Psoas muscle (tissue), 7 donors: ENCODE measurements at regions not wholly inside any gene's neighbourhood (a gene's known extent, or its start where the extent isn't known, plus 50 kb on each side); places are given as distances from the start of the nearest gene placed in this dataset.

ENCODE experiments used
- ATAC-seq, 4 donors: fragments of 200-7000 bp; cut with Tn5 transposase; one replicate each; pipeline ENCODE4 v1.9.1; 2020; ENCODE audit warnings: moderate library complexity in 3 of 4, mild to moderate bottlenecking in 2 of 4
- DNase-seq, 2 donors: peaks; one replicate each; pipeline ENCODE4 v3.0.0-alpha.2; 2020
- H3K27ac ChIP-seq: fragments of 200-600 bp; one replicate; pipeline ENCODE4 v1.8.0; 2022
- H3K27me3 ChIP-seq, 3 donors: fragments of 200-600 bp in 1 of 3; one replicate each; pipeline versions ENCODE4 v1.6.1 to v1.8.0; 2013 to 2022; ENCODE audit warnings: low read length in 2 of 3, mild to moderate bottlenecking in 2 of 3, moderate library complexity in 1 of 3; ENCODE audit not compliant: insufficient read depth in 3 of 3
- H3K36me3 ChIP-seq, 2 donors: fragments of 200-600 bp in 1 of 2; one replicate each; pipeline versions ENCODE4 v1.6.1 to v1.8.0; 2013 to 2022; ENCODE audit warnings: low read depth in 1 of 2, mild to moderate bottlenecking in 1 of 2, moderate library complexity in 1 of 2; ENCODE audit not compliant: insufficient read depth in 1 of 2
- H3K4me1 ChIP-seq: fragments of 200-600 bp; one replicate; pipeline ENCODE4 v1.8.0; 2022
- H3K4me3 ChIP-seq: fragments of 200-600 bp; one replicate; pipeline ENCODE4 v1.8.0; 2022; ENCODE audit warnings: mild to moderate bottlenecking
- H3K9me3 ChIP-seq: fragments of 200-600 bp; one replicate; pipeline ENCODE4 v1.8.0; 2022
- WGBS, 3 donors: extraction: QIAGEN DNeasy Blood & Tissue Kit; methylation state at CpG; one replicate each; pipeline versions ENCODE4 v1.1.6 to v1.1.7; 2013; 5-methylcytosine and 5-hydroxymethylcytosine counted together
- intact Hi-C, 2 donors: fragments of 100-400 bp; cut with DNase I; formaldehyde crosslinking; loops; one replicate each; pipeline versions ENCODE4 v1.11.0 to v1.14.2; 2022
- TF ChIP-seq, protein P1 (sequence below): fragments of 200-600 bp; IDR thresholded peaks from one replicate; pipeline ENCODE4 v1.8.0; 2022; ENCODE audit warnings: antibody characterized with exemption
- donor health status: healthy with polysubstance abuse.
- donor health status: DM: no; HTN: no; CAD: no; lungs with moderate emphysema.
- donor health status: Bipolar disorder and iron deficiency.
- donor health status: healthy.
- donor health status: DM: yes; HTN: yes; CAD: no.
- donor health status: DM: no; HTN: no; CAD: no.
- donor health status: DM: yes; HTN: yes; CAD: no.

DNA sequence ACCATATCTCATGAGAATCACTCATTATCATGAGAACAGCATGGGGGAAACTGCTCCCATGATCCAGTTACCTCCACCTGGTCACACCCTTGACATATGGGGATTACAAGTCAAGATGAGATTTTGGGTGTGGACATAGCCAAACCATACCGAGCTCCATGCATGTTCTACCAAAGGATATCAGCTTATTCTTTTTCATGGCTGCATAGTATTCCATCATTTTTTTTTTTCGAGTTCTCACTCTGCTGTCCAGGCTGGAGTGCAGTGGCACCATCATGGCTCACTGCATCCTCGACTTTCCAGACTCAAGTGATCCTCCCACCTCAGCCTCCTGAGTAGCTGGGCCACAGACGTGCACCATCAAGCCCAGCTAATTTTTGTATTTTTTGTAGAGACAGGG is 668.3 kb downstream of the GATA3 start:
- TF ChIP-seq, protein P1, sequence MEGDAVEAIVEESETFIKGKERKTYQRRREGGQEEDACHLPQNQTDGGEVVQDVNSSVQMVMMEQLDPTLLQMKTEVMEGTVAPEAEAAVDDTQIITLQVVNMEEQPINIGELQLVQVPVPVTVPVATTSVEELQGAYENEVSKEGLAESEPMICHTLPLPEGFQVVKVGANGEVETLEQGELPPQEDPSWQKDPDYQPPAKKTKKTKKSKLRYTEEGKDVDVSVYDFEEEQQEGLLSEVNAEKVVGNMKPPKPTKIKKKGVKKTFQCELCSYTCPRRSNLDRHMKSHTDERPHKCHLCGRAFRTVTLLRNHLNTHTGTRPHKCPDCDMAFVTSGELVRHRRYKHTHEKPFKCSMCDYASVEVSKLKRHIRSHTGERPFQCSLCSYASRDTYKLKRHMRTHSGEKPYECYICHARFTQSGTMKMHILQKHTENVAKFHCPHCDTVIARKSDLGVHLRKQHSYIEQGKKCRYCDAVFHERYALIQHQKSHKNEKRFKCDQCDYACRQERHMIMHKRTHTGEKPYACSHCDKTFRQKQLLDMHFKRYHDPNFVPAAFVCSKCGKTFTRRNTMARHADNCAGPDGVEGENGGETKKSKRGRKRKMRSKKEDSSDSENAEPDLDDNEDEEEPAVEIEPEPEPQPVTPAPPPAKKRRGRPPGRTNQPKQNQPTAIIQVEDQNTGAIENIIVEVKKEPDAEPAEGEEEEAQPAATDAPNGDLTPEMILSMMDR = no peak
- ATAC-seq (no peak), DNase-seq (no peak)
- H3K4me1 ChIP-seq = no peaks in the 10 kb centered on the region
- WGBS, 3 donors = 72 to 83% (median 77%) methylated on average over 4 of the region's 4 CpGs
- H3K27ac ChIP-seq = no peak overlapping the region
- H3K4me3 ChIP-seq = no peak overlapping the region
- no peaks in the 10 kb centered on the region for H3K36me3 ChIP-seq
- H3K27me3 ChIP-seq = peaks cover 0 to 2% (median 0%) of the 10 kb centered on the region in 3 donors
- H3K9me3 ChIP-seq = peaks cover 9% of the 10 kb centered on the region
- intact Hi-C loops = no loop called here

DNA sequence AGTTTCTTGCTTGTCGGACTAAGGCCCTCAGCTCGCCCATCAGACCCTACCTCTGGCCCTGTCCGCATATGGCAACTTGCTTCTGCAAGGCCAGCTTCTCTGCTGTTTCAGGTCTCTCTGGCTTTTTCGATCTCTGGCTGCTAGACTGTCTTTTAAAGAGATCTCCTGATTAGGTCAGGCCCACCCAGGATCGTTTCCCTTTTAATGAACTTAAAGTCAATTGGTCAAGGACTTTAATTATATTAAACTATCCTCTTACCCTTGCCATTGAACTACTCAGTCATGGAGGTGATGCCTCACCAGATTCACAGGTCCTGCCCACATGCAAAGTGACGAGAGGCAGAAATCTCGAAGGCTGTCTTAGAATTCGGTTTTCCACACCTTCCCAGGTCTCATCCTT is 670.9 kb downstream of the GATA3 start:
- TF ChIP-seq, protein P1 = no peak
- ATAC-seq (no peak), DNase-seq (no peak)
- peaks cover 0 to 2% (median 0%) of the 10 kb centered on the region in 3 donors for H3K27me3 ChIP-seq
- 82 to 87% (median 84%) methylated on average over 8 of the region's 8 CpGs for WGBS, 3 donors
- no peaks in the 10 kb centered on the region for H3K4me1 ChIP-seq
- H3K4me3 ChIP-seq = no peak overlapping the region
- H3K27ac ChIP-seq = no peak overlapping the region
- intact Hi-C loops = no loop called here
- H3K36me3 ChIP-seq = no peaks in the 10 kb centered on the region
- H3K9me3 ChIP-seq = no peaks in the 10 kb centered on the region

DNA sequence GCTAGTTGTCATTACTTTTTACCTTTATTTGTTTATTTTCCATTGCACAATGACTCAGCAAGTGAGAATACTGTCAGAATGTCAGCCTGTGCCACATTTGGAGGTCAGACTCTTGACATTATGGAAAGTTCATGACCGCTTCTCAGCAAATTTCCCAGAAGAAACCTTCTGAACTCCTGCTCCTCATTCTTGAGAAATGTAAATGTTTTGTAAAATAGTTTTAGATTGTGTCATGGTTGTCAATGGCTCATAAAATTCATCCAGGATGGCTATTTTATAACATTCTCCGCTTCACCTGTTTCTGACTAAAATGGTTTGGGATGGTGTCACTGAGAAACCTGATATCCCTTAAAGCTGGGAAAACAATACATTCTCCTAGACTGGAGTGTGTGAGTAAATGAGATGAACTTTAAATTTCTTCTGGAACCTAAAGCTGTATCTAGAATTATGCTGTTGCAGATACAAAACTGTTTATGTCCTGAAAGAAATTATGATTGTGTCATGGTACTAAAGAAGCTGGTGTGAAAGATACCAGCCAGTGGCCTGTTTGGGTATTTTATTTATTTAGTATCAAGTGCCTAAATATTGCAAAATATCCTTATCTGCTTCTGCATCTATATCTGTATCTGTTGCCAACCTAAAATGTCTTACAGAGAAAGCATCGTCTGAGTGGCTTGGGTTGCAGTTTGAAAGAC is 671.7 kb downstream of the GATA3 start:
- ATAC-seq (no peak), DNase-seq (no peak)
- no peaks in the 10 kb centered on the region for H3K36me3 ChIP-seq
- no peak overlapping the region for H3K27ac ChIP-seq
- TF ChIP-seq, protein P1 = no peak
- H3K9me3 ChIP-seq = no peaks in the 10 kb centered on the region
- no peak overlapping the region for H3K4me3 ChIP-seq
- H3K27me3 ChIP-seq = peaks cover 0 to 2% (median 0%) of the 10 kb centered on the region in 3 donors
- intact Hi-C loops = no loop called here
- WGBS, 3 donors = 44 to 56% (median 55%) methylated on average over 3 of the region's 3 CpGs
- no peaks in the 10 kb centered on the region for H3K4me1 ChIP-seq

DNA sequence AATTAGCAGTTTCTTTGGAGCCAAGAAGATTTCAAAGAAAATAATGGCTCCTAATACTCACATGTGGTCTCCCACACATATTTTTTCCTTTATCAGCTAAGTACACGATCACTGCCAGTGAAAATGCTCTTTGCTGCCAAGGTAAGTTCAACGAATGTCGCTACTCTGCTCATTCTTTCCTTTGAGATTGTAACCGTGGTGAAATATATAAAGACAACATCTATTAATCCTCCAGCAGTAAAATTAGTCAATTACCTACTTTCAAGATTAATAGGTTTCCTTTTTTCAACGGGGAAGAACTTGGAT is 672.2 kb downstream of the GATA3 start:
- H3K9me3 ChIP-seq = no peaks in the 10 kb centered on the region
- H3K27me3 ChIP-seq = peaks cover 0 to 2% (median 0%) of the 10 kb centered on the region in 3 donors
- DNase-seq = no peak
- H3K4me3 ChIP-seq = no peak overlapping the region
- WGBS, 3 donors = 43 to 59% (median 48%) methylated on average over 5 of the region's 5 CpGs
- TF ChIP-seq, protein P1 = no peak
- intact Hi-C loops = no loop called here
- no peak for ATAC-seq
- no peaks in the 10 kb centered on the region for H3K36me3 ChIP-seq
- no peak overlapping the region for H3K27ac ChIP-seq
- H3K4me1 ChIP-seq = no peaks in the 10 kb centered on the region
